GM18499 (cell line): ENCODE measurements at regions not wholly inside any gene's neighbourhood (a gene's known extent, or its start where the extent isn't known, plus 50 kb on each side); places are given as distances from the start of the nearest gene placed in this dataset.
"Not testable (repeated sequence)": the region's sequence is repeated elsewhere in the genome, so short reads cannot be mapped to it uniquely, and the experiment has no call there.

Experiments
- ATAC-seq: cut with Tn5 transposase; IDR thresholded peaks from one replicate; pipeline ENCODE4 v1.9.1; 2021; ENCODE audit warnings: moderate number of reproducible peaks; ENCODE audit not compliant: insufficient read depth, unreplicated experiment

DNA sequence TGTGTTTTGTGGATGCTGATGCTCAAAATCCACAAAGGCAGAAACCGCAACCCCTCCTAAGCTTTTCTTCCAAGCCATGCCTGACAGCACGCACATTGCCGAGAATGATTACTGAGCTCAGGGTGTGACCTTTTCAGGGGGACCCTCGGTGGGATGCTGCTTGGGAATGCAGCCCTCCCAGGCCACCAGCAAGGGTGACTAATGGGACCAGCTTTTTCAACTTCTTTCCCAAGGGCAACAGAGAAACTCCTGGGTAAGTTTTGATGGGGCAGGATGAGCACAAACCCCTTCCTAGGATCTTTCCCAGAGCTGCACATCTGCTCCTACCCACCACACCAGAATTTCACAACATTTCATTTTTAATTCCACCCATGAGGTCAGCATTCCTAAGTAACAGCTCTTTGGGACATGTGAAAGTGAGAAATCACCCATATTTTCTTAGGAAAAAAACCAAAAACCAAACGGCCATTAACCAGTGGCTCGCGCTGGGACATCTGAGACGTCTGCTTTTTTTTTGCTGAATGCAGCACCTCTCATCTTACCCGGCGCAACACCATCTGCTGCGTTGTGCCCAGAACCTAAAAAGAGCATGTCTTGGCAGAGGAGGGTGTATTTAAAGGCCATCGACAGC, 119.0 kb downstream of the ARL4C start:
- ATAC-seq: no peak

DNA sequence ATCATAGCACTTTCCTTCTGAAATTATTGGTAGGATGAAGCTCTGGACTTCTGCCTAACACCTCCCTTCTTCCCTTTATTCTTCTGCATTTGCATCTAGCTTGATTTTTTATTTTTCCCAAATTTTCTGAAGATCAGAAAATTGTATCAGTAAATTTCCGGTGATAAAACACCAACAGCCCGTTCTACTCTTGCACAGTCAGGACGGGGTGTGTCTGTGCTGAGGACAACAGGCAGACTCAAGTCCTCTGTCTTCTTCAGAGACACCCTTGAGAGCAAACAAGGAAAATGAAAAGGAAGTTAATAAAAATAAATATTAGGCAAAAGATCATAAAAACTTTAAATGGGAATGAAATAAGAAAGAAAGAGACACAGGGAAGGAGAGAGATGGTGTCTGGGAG, 120.7 kb downstream of the ARL4C start:
- no peak for ATAC-seq

DNA sequence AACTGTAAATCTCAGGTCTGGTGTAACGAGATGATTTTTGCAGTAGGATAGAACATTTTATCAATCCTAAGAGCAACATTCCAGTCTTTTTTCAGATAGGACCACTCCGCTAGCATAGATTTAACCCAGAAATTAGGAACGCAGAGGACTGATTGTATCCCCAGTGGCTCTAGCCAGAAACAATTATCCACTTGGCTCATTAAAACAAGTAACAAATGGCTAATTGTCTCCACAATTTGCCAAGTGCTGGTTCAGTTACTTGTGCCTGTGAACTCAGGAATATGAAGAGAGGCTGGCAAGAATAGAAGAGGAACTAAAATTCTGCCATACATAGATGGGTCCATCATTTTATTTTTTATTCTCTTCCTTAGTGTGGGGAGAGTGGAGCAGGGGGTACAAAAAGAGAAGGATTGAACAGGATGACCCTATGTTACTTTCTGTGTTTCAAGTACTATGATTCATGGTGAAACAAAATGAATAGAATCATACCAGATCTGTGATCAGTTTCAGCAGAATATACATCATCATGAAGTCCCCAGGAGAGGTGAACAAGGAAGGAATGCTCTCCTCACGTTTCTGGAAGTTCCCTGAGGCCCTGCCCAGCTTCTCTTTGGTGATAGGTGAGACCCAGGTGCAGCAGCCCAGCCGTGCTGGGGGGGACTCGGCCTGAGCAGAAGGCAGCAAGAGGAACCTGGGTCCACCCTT, 121.6 kb downstream of the ARL4C start:
- no peak for ATAC-seq

GRCh38 chr2:234374736-234375135, 122.1 kb downstream of the ARL4C start:
- ATAC-seq: no peak

DNA sequence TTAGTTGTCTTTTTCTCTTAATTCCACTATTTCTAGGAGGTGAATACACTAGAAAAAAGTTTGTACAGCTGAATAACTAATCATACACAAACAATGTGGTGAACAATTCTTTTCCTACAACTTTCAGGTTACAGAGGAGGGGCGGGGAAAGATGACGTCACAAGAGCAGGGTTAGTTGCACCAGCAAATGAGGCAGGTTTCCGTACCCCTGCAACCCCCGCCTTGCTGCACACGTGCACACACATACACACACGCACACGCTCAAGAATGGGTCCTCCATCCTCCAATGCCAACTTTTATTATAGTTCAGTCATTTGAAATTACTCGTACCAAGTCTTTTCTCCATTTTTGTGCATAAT, 122.8 kb downstream of the ARL4C start:
- no peak for ATAC-seq

DNA sequence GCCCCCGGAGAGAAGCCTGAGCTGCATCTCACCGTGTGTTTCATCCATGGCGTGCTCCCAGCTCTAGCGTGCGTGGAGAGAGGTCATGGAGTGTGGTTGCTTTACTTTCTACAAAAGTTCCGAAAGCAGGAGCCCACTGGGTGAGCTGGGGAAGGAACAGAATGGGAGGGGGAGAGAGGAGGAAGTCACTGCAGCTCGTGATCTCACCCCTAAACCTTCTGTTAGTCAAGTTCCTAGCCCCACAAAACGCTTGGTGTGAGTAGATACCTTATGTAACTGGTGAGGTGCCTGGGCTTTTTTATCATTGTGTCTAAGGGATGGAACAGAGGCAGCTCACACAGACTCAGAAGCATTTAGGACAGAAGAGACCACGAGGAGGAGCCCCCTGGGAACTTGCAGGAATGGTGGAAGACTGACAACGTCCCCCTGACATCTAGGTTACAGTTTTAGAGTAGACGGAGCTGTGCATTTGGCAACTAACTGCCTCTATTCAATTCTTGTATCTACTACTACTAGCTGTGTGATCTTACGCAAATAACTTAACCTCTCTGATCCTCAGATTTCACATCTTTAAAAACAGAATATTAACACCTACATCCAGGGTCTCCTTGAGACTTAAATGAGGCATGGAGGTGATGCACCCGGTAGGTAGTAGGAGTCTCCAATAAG, 123.3 kb downstream of the ARL4C start:
- no peak for ATAC-seq

DNA sequence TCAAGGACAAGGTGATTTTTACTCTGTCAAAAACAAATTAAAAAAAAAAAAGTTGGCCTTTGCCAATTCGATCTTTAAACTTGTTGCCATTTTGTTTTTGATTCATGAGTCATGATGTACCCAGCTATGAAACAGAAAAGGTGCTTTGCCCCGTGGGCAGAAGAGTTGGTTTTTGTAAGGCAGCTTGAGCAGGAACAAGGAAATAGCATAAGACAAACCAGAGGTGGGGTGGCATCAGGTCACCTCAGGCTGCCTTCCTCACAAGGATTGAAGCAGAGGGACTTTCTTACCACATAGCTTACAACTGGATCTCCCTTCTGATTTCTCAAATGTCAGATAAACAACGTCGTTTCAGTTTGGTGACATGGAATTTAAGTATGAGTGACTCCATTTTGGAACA, 123.8 kb downstream of the ARL4C start:
- ATAC-seq: no peak

DNA sequence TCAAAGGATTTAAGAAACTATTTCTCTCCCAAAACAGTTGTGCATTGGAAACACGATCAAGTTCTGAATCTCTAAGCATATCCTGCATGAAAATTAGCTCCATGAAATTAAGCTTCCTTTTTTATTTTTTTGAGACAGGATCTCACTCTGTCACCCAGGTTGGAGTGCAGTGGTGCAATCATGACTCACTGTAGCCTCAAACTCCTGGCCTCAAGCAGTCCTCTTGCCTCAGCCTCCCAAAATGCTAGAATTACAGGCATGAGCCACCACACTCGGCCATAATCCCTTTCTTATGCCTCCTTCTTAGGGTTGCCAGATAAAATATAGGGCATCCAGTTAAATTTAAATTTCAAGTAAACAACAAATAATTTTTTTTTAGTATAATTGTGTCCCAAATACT, 124.4 kb downstream of the ARL4C start:
- no peak for ATAC-seq

- no peak for ATAC-seq
These were observed 128.0 kb downstream of the ARL4C start for GRCh38 chr2:234368861-234369261.

- ATAC-seq: no peak
These were observed 130.0 kb downstream of the ARL4C start for GRCh38 chr2:234366891-234367290.

DNA sequence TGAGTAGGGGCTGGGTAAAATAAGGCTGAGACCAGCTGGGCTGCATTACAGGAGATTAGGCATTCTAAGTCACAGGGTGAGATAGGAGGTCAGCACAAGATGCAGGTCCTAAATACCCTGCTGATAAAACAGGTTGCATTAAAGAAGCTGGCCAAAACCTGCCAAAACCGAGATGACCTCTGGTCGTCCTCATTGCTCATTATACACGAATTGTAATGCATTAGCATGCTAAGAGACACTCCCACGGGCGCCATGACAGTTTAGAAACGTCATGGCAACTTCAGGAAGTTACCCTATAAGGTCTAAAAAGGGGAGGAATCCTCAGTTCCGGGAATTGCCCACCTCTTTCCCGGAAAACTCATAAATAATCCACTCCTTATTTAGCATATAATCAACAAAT, 132.2 kb downstream of the ARL4C start:
- ATAC-seq: no peak

DNA sequence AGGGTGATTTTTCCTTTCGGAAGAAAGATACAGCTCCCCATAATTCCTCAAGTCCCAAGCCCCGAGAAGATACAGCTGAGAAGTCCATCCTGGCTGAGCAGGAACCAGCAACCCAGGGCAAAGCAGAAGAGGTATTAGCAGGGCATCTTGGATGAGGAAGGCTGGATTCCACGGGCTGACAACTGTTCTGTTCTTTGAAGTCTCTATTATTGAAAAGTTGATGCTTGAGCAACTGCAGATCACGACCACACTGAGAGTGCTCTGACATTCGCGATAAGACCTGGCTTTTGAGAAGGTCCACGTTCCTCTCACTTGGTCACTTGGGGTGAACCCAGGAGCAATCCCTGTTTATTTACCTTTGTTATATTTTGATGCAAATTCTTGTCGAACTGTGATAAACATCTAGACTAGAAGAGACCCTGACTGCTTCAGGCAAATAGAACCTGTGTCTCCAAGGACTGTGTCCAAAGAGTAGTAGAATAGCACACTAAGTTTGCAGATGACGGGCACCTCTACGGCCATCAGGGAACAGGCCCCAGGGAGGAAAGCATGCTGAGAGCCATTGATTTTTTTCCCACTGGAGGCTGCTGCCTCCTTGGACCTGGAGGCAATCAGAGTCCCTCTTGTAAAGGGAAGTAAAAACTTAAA, 133.1 kb downstream of the ARL4C start:
- no peak for ATAC-seq

DNA sequence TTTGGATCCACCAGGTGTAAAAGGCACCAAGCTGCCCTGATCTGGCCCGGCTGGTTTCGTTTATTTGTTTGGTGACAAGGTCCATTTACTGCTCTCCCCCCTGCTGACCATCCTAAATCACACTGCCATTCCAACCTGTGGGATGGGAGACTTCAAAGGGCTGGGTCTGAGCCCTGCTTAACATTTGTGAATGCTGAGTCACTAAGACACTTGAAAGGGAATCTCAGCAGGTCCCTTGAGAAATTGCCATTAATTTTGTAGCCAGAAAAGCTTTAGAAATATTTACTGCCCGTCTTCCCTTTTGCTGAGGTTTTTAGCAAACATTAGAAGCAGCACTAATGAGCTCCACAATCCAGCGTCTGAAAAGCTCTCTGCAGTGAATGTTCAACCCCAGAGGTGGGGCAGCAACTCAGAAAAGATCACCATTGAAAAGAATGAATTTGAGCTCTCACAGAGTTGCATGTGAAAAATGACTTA, 133.8 kb downstream of the ARL4C start:
- ATAC-seq: no peak

DNA sequence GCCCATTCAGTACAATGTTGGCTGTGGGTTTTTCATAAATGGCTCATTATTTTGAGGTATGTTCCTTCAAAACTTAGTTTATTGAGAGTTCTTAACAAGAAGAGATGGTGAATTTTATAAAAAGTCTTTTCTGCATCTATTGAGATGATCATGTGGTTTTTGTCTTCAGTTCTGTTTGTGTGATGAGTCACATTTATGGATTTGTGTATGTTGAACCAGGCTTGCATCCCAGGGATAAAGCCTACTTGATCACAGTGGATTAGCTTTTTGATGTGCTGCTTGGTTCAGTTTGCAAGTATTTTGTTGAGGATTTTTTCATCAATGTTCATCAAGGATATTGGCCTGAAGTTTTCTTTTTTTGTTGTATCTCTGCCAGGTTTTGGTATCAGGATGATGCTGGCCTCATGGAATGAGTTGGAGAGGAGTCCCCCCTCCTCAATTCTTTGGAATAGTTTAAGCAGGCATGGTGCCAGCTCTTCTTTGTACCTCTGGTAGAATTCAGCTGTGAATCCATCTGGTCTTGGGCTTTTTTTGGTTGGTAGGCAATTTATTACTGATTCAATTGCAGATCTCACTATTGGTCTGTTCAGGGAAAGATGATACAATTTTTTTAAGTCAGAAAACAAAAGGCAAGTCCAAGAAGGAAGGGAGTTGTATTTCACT, 136.4 kb downstream of the ARL4C start:
- ATAC-seq: not testable (repeated sequence)

GRCh38 chr2:234357666-234358065, 139.2 kb downstream of the ARL4C start:
- ATAC-seq: no peak

DNA sequence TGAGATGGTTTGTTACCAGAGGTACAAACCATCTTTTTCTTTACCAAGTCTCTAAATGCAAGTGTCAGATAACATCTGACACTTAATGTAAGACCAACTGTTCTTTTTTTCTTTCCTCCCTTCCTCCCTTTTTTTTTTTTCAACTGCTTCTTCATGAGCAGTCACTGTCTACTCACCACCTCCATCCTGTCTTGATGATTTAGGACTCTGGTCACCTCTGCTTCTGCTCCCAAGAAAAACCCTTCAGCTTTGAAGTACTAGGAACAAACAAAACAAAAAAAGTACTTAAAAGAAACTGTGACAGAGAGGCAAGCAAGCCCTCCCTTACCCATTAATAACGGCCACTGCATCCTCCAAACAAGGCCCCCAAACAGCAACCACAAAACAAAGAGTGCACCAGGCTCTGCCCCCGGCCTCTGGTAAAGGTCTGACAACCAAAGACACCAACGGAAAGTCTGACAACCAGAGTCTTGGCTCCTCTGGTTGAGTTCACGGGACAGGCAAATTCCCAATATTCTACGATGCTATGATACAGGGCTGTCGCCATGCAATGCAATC, 141.0 kb downstream of the ARL4C start:
- ATAC-seq: no peak

GRCh38 chr2:234355021-234355720, 141.7 kb downstream of the ARL4C start:
- no peak for ATAC-seq

- no peak for ATAC-seq
These were observed 144.6 kb downstream of the ARL4C start for GRCh38 chr2:234352270-234352669.

GRCh38 chr2:234351866-234352265, 145.0 kb downstream of the ARL4C start:
- not testable (repeated sequence) for ATAC-seq

DNA sequence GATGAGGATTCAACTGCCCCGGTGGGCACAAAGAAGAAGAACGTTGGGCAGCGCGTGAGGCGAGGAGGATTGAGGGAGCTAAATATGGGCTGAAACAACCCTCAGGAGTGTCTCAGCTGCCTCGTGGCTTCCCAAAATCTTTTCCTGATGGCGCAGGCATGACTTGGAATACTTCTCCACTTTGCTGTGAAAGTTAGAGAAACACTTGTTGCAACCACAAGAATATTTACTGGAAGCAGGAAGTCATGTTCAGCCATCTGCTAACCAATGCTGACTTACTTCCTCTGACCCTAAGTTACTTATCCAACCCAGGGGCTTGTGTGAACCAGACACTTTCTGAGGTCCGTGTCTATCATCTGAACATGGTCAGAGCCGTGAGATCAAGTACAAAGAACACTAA, 148.8 kb downstream of the ARL4C start:
- ATAC-seq: no peak
